ENCODE measurements at regions not wholly inside any gene's neighbourhood (a gene's known extent, or its start where the extent isn't known, plus 50 kb on each side); places are given as distances from the start of the nearest gene placed in this dataset.

DNA sequence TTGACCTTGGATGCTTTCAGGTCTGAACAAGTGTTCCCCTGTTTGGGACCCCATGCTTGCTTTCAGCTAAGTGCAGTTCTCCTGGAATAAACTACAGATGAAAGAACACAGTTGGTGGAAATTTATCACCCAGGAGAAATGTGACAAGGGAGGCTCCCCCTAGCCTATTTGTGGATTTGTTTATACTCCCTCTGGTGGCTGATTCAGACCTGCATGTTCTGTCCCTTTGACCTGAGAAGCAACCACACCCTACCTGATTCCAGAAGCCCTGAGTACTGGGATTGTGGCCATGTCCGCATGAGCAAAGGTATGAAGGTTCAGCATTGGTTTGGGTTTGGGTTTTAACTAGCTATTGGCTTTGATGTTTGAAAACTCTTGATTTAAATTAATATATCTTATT is 440.9 kb downstream of the MID1IP1 start:
- H3K79me2 ChIP-seq (ENCODE audit: insufficient read depth, low read length), result no peaks in the 10 kb centered on the region
- no peaks in the 10 kb centered on the region for H3K4me1 ChIP-seq (ENCODE audit: control insufficient read depth in 1 of 2, insufficient read depth in 2 of 2, low read length in 2 of 2)
- DNase-seq (ENCODE audit: low read depth, low spot score), result peak; percentile 12
- no peak overlapping the region for H3K27ac ChIP-seq (ENCODE audit: low read depth, low read length)
- no peaks in the 10 kb centered on the region for H3K9me3 ChIP-seq (ENCODE audit: control insufficient read depth in 1 of 2, insufficient read depth in 1 of 2, low read depth in 1 of 2, low read length in 2 of 2)
- intact Hi-C loops (cut with micrococcal nuclease), result loop anchor here (5.0 kb wide), 1 partner anchor 490 kb away; no protein-coding TSS in a partner anchor
- peak; percentile 84 for ATAC-seq
- BruUV-seq (replicated peaks), result no TSS peak
- H3K4me2 ChIP-seq (ENCODE audit: low read length), result no peak overlapping the region
- no peaks in the 10 kb centered on the region for H4K20me1 ChIP-seq (ENCODE audit: insufficient read depth)
- POLR2A ChIA-PET, result no interaction called here
- peak overlapping the region; percentile 26 for H2AFZ ChIP-seq (ENCODE audit: low read depth, low read length, poor library complexity, severe bottlenecking)
- no peak overlapping the region for H3K9ac ChIP-seq (ENCODE audit: low read length)
- no peaks in the 10 kb centered on the region for H3K36me3 ChIP-seq (ENCODE audit: control insufficient read depth in 1 of 2, insufficient read depth in 2 of 2, low read length in 2 of 2)
- no peaks in the 10 kb centered on the region for H3K9me2 ChIP-seq (ENCODE audit: insufficient read depth)
- H3K4me3 ChIP-seq (replicated peaks in 1 of 2; ENCODE audit: low read depth in 1 of 2, low read length in 2 of 2), result no peak overlapping the region
- TF ChIP-seq, protein P1, sequence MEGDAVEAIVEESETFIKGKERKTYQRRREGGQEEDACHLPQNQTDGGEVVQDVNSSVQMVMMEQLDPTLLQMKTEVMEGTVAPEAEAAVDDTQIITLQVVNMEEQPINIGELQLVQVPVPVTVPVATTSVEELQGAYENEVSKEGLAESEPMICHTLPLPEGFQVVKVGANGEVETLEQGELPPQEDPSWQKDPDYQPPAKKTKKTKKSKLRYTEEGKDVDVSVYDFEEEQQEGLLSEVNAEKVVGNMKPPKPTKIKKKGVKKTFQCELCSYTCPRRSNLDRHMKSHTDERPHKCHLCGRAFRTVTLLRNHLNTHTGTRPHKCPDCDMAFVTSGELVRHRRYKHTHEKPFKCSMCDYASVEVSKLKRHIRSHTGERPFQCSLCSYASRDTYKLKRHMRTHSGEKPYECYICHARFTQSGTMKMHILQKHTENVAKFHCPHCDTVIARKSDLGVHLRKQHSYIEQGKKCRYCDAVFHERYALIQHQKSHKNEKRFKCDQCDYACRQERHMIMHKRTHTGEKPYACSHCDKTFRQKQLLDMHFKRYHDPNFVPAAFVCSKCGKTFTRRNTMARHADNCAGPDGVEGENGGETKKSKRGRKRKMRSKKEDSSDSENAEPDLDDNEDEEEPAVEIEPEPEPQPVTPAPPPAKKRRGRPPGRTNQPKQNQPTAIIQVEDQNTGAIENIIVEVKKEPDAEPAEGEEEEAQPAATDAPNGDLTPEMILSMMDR (IDR thresholded peaks at IDR 0.05 in 2 of 3, conservative IDR thresholded peaks at IDR 0.05 in 1 of 3; ENCODE audit: borderline replicate concordance in 1 of 3, insufficient read depth in 1 of 3, low read depth in 2 of 3, low read length in 2 of 3), result peak; percentile 48 to 51 (median 51); a peak in 5 of 6 replicates
- TF ChIP-seq MAX (IDR thresholded peaks at IDR 0.05) (no peak), RAD21 (IDR thresholded peaks at IDR 0.05; ENCODE audit: low read depth) (peak; percentile 51)
- no peaks in the 10 kb centered on the region for H3K27me3 ChIP-seq (ENCODE audit: insufficient read depth, low read length)
- CTCF ChIA-PET, result no interaction called here
- RAD21 ChIA-PET (ENCODE audit: low non-redundant PET in 1 of 2, low total read pairs in 2 of 2, uncharacterized antibody in 2 of 2, unreplicated experiment in 2 of 2), result no interaction called here

DNA sequence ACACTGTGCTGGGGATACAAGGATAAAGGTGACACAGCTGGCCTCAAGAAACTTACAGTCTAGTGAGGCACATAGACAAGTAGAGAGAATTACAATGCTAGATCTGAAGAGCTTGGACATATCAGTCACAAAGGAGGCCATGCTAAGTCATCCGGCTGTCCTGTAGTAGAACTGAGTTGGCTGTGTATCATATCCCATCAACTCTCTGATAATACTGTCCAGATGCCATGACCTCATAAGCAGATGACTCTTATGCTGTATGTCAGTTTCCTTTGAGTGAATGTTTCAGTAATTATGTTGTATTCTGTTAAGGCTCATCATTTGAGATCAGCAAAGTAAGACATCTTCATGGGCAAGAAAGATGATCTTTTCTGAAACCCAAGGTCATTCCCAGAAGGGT is 442.9 kb downstream of the MID1IP1 start:
- no TSS peak for BruUV-seq (replicated peaks)
- Histone ChIP-seq H3K9me3 (ENCODE audit: control insufficient read depth in 1 of 2, insufficient read depth in 1 of 2, low read depth in 1 of 2, low read length in 2 of 2) (no peaks in the 10 kb centered on the region), H3K4me2 (ENCODE audit: low read length) (no peak overlapping the region), H3K27ac (ENCODE audit: low read depth, low read length) (no peak overlapping the region), H3K9me2 (ENCODE audit: insufficient read depth) (no peaks in the 10 kb centered on the region), H3K4me1 (ENCODE audit: control insufficient read depth in 1 of 2, insufficient read depth in 2 of 2, low read length in 2 of 2) (no peaks in the 10 kb centered on the region), H3K79me2 (ENCODE audit: insufficient read depth, low read length) (no peaks in the 10 kb centered on the region), H4K20me1 (ENCODE audit: insufficient read depth) (no peaks in the 10 kb centered on the region), H3K27me3 (ENCODE audit: insufficient read depth, low read length) (no peaks in the 10 kb centered on the region), H3K36me3 (ENCODE audit: control insufficient read depth in 1 of 2, insufficient read depth in 2 of 2, low read length in 2 of 2) (no peaks in the 10 kb centered on the region), H3K9ac (ENCODE audit: low read length) (no peak overlapping the region), H2AFZ (ENCODE audit: low read depth, low read length, poor library complexity, severe bottlenecking) (no peak overlapping the region), H3K4me3 (replicated peaks in 1 of 2; ENCODE audit: low read depth in 1 of 2, low read length in 2 of 2) (no peak overlapping the region)
- no peak for TF ChIP-seq SIN3A (IDR thresholded peaks at IDR 0.05; ENCODE audit: low read depth)
- TF ChIP-seq EZH2 (IDR thresholded peaks at IDR 0.05), result no peak
- TF ChIP-seq SP1 (IDR thresholded peaks at IDR 0.05; ENCODE audit: low read depth), result no peak
- no peak for TF ChIP-seq CBX3 (IDR thresholded peaks at IDR 0.05; ENCODE audit: low read depth)
- no peak for TF ChIP-seq ELF1 (IDR thresholded peaks at IDR 0.05; ENCODE audit: borderline replicate concordance, low read depth)
- no peak for TF ChIP-seq RAD21 (IDR thresholded peaks at IDR 0.05; ENCODE audit: low read depth)
- TF ChIP-seq EGR1 (IDR thresholded peaks at IDR 0.05; ENCODE audit: low read depth), result no peak
- TF ChIP-seq, protein P2, sequence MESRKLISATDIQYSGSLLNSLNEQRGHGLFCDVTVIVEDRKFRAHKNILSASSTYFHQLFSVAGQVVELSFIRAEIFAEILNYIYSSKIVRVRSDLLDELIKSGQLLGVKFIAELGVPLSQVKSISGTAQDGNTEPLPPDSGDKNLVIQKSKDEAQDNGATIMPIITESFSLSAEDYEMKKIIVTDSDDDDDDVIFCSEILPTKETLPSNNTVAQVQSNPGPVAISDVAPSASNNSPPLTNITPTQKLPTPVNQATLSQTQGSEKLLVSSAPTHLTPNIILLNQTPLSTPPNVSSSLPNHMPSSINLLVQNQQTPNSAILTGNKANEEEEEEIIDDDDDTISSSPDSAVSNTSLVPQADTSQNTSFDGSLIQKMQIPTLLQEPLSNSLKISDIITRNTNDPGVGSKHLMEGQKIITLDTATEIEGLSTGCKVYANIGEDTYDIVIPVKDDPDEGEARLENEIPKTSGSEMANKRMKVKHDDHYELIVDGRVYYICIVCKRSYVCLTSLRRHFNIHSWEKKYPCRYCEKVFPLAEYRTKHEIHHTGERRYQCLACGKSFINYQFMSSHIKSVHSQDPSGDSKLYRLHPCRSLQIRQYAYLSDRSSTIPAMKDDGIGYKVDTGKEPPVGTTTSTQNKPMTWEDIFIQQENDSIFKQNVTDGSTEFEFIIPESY (IDR thresholded peaks at IDR 0.05; ENCODE audit: extremely low read depth, insufficient replicate concordance, low read length), result no peak
- TF ChIP-seq EZH2phosphoT487 (IDR thresholded peaks at IDR 0.05; ENCODE audit: borderline replicate concordance), result no peak
- TF ChIP-seq MAX (IDR thresholded peaks at IDR 0.05), result no peak
- no peak for TF ChIP-seq ATF3 (IDR thresholded peaks at IDR 0.05)
- TF ChIP-seq YY1 (IDR thresholded peaks at IDR 0.05; ENCODE audit: extremely low read depth, insufficient replicate concordance, low read depth, low read length), result no peak
- RAD21 ChIA-PET (ENCODE audit: low non-redundant PET in 1 of 2, low total read pairs in 2 of 2, uncharacterized antibody in 2 of 2, unreplicated experiment in 2 of 2), result no interaction called here
- DNase-seq (ENCODE audit: low read depth, low spot score) (no peak), ATAC-seq (no peak)
- CTCF ChIA-PET, result no interaction called here
- intact Hi-C loops (cut with micrococcal nuclease), result loop anchor here (5.0 kb wide), 1 partner anchor 492 kb away; no protein-coding TSS in a partner anchor
- POLR2A ChIA-PET, result no interaction called here

Data from HCT116 (cell line).